Smooth muscle cell of the brain vasculature (primary cell): ENCODE measurements at regions not wholly inside any gene's neighbourhood (a gene's known extent, or its start where the extent isn't known, plus 50 kb on each side); places are given as distances from the start of the nearest gene placed in this dataset.

Source experiments
- DNase-seq: peaks from one replicate; pipeline ENCODE4 v3.0.0-alpha.2; 2012; ENCODE audit warnings: low read depth, low spot score

- no peak for DNase-seq
These were observed 124.1 kb upstream of the RPS6KA2 start for GRCh38 chr6:166751051-166751595.

GRCh38 chr6:166750108-166750793, 123.2 kb upstream of the RPS6KA2 start:
- DNase-seq = no peak

- DNase-seq = no peak
These were observed 122.6 kb upstream of the RPS6KA2 start for GRCh38 chr6:166749666-166750065.

GRCh38 chr6:166747644-166748595, 120.9 kb upstream of the RPS6KA2 start:
- DNase-seq = no peak

- DNase-seq = no peak
These were observed 119.0 kb upstream of the RPS6KA2 start for GRCh38 chr6:166745801-166746668.

GRCh38 chr6:166744223-166745134, 117.4 kb upstream of the RPS6KA2 start:
- DNase-seq = no peak

- DNase-seq = no peak
These were observed 116.6 kb upstream of the RPS6KA2 start for GRCh38 chr6:166743406-166744222.

GRCh38 chr6:166742981-166743380, 115.9 kb upstream of the RPS6KA2 start:
- DNase-seq = no peak

- no peak for DNase-seq
These were observed 112.9 kb upstream of the RPS6KA2 start for GRCh38 chr6:166739976-166740318.

GRCh38 chr6:166739117-166739975, 112.3 kb upstream of the RPS6KA2 start:
- no peak for DNase-seq

- no peak for DNase-seq
These were observed 111.5 kb upstream of the RPS6KA2 start for GRCh38 chr6:166738386-166739116.

GRCh38 chr6:166737261-166737660, 110.2 kb upstream of the RPS6KA2 start:
- no peak for DNase-seq

GRCh38 chr6:166736634-166737033, 109.6 kb upstream of the RPS6KA2 start:
- DNase-seq = no peak

GRCh38 chr6:166733900-166734299, 106.8 kb upstream of the RPS6KA2 start:
- no peak for DNase-seq

GRCh38 chr6:166729658-166730057, 102.6 kb upstream of the RPS6KA2 start:
- no peak for DNase-seq

GRCh38 chr6:166728884-166729530, 102.0 kb upstream of the RPS6KA2 start:
- DNase-seq = no peak

- DNase-seq = no peak
These were observed 99.2 kb upstream of the RPS6KA2 start for GRCh38 chr6:166726201-166726600.

- no peak for DNase-seq
These were observed 98.5 kb upstream of the RPS6KA2 start for GRCh38 chr6:166725571-166725970.
